Dedifferentiated amniotic fluid mesenchymal stem cell (primary cell): ENCODE measurements at regions not wholly inside any gene's neighbourhood (a gene's known extent, or its start where the extent isn't known, plus 50 kb on each side); places are given as distances from the start of the nearest gene placed in this dataset.
"Not testable (repeated sequence)": the region's sequence is repeated elsewhere in the genome, so short reads cannot be mapped to it uniquely, and the experiment has no call there.

Experiments used
- DNase-seq: peaks from one replicate; pipeline ENCODE4 v3.0.0-alpha.2; 2016; ENCODE audit errors: extremely low spot score

GRCh38 chr5:101370181-101370580 lies 467.1 kb upstream of the ST8SIA4 start:
- DNase-seq: no peak

GRCh38 chr5:101364469-101364868 lies 461.4 kb upstream of the ST8SIA4 start:
- no peak for DNase-seq

GRCh38 chr5:101362067-101362466 lies 459.0 kb upstream of the ST8SIA4 start:
- no peak for DNase-seq

GRCh38 chr5:101346906-101347305 lies 443.8 kb upstream of the ST8SIA4 start:
- no peak for DNase-seq

- DNase-seq: no peak
These were observed 443.4 kb upstream of the ST8SIA4 start for GRCh38 chr5:101346447-101346846.

GRCh38 chr5:101338226-101338625 lies 435.1 kb upstream of the ST8SIA4 start:
- no peak for DNase-seq

- DNase-seq: no peak
These were observed 424.7 kb upstream of the ST8SIA4 start for GRCh38 chr5:101327816-101328215.

- no peak for DNase-seq
These were observed 423.7 kb upstream of the ST8SIA4 start for GRCh38 chr5:101326766-101327165.

GRCh38 chr5:101316401-101316800 lies 413.3 kb upstream of the ST8SIA4 start:
- not testable (repeated sequence) for DNase-seq

GRCh38 chr5:101306391-101307137 lies 403.5 kb upstream of the ST8SIA4 start:
- DNase-seq: no peak

- DNase-seq: no peak
These were observed 393.4 kb upstream of the ST8SIA4 start for GRCh38 chr5:101296477-101296876.

- DNase-seq: no peak
These were observed 389.1 kb upstream of the ST8SIA4 start for GRCh38 chr5:101292199-101292598.

- not testable (repeated sequence) for DNase-seq
These were observed 387.7 kb upstream of the ST8SIA4 start for GRCh38 chr5:101290761-101291160.

GRCh38 chr5:101288633-101289032 lies 385.6 kb upstream of the ST8SIA4 start:
- no peak for DNase-seq

GRCh38 chr5:101284736-101285375 lies 381.8 kb upstream of the ST8SIA4 start:
- no peak for DNase-seq

GRCh38 chr5:101283938-101284337 lies 380.9 kb upstream of the ST8SIA4 start:
- DNase-seq: not testable (repeated sequence)

GRCh38 chr5:101278917-101279316 lies 375.8 kb upstream of the ST8SIA4 start:
- no peak for DNase-seq

GRCh38 chr5:101278011-101278687 lies 375.1 kb upstream of the ST8SIA4 start:
- DNase-seq: no peak

- DNase-seq: no peak
These were observed 368.9 kb upstream of the ST8SIA4 start for GRCh38 chr5:101271945-101272344.

- no peak for DNase-seq
These were observed 368.3 kb upstream of the ST8SIA4 start for GRCh38 chr5:101271416-101271815.

- DNase-seq: no peak
These were observed 357.8 kb upstream of the ST8SIA4 start for GRCh38 chr5:101260857-101261256.

- DNase-seq: no peak
These were observed 350.0 kb upstream of the ST8SIA4 start for GRCh38 chr5:101253096-101253495.

GRCh38 chr5:101244621-101245020 lies 341.5 kb upstream of the ST8SIA4 start:
- DNase-seq: no peak
